Common myeloid progenitor, CD34-positive (primary cell): ENCODE measurements at regions not wholly inside any gene's neighbourhood (a gene's known extent, or its start where the extent isn't known, plus 50 kb on each side); places are given as distances from the start of the nearest gene placed in this dataset.
"Not testable (repeated sequence)": the region's sequence is repeated elsewhere in the genome, so short reads cannot be mapped to it uniquely, and the experiment has no call there.

Experiments
- CTCF ChIA-PET: fragments of 350-600 bp; sonication (Branson Sonifier 250); formaldehyde crosslinking; loops from one replicate; lab custom pipeline; 2021; ENCODE audit warnings: antibody characterized with exemption; lab: Charles Lee
- POLR2A ChIA-PET: fragments of 350-600 bp; sonication (Branson Sonifier 250); formaldehyde crosslinking; loops from one replicate; lab custom pipeline; 2021; ENCODE audit warnings: antibody characterized with exemption; lab: Charles Lee
- DNase-seq, 3 donors: peaks; one replicate each; pipeline versions ENCODE4 v3.0.0 to v3.0.0-alpha.2; 2013
- H3K27ac ChIP-seq, 2 experiments: 1 replicate in 1 of 2; 2 replicates in 1 of 2; pipeline ENCODE4 v1.7.0; 2013; ENCODE audit warnings: inconsistent platforms in 2 of 2, low read length in 2 of 2, mild to moderate bottlenecking in 2 of 2, low read depth in 1 of 2, moderate library complexity in 1 of 2; ENCODE audit not compliant: severe bottlenecking in 2 of 2, insufficient read depth in 1 of 2, poor library complexity in 1 of 2
- H3K27me3 ChIP-seq, 5 experiments: replicated peaks in 2 of 5; 1 replicate in 3 of 5; 2 replicates in 2 of 5; pipeline versions ENCODE4 v1.6.1 to v1.7.0; 2013; ENCODE audit warnings: low read length in 4 of 5, mild to moderate bottlenecking in 2 of 5, moderate library complexity in 2 of 5, inconsistent platforms in 1 of 5; ENCODE audit not compliant: insufficient read depth in 5 of 5, control insufficient read depth in 4 of 5
- H3K36me3 ChIP-seq, 4 experiments: 1 replicate in 2 of 4; 2 replicates in 2 of 4; pipeline versions ENCODE4 v1.6.1 to v1.7.0; 2013; ENCODE audit warnings: low read length in 3 of 4, control low read depth in 1 of 4, mild to moderate bottlenecking in 1 of 4; ENCODE audit not compliant: control insufficient read depth in 4 of 4, insufficient read depth in 4 of 4
- H3K4me1 ChIP-seq, 4 experiments: 1 replicate in 3 of 4; 2 replicates in 1 of 4; pipeline versions ENCODE4 v1.6.1 to v1.7.1; 2013; ENCODE audit warnings: low read length in 3 of 4, mild to moderate bottlenecking in 3 of 4, control low read depth in 1 of 4, inconsistent platforms in 1 of 4, moderate library complexity in 1 of 4; ENCODE audit not compliant: control insufficient read depth in 4 of 4, insufficient read depth in 4 of 4; ENCODE audit errors: control extremely low read depth in 1 of 4
- H3K4me3 ChIP-seq, 7 experiments: 1 replicate in 4 of 7; 2 replicates in 3 of 7; pipeline versions ENCODE4 v1.5.1 to v1.7.0; 2013; ENCODE audit warnings: mild to moderate bottlenecking in 7 of 7, low read length in 6 of 7, moderate library complexity in 6 of 7, inconsistent platforms in 2 of 7, low read depth in 2 of 7, control low read depth in 1 of 7; ENCODE audit not compliant: insufficient read depth in 4 of 7, control insufficient read depth in 1 of 7; ENCODE audit errors: extremely low read depth in 1 of 7
- H3K9me3 ChIP-seq, 5 experiments: 1 replicate in 4 of 5; 2 replicates in 1 of 5; pipeline versions ENCODE4 v1.6.1 to v1.7.1; 2013; ENCODE audit warnings: low read length in 4 of 5, mild to moderate bottlenecking in 2 of 5, inconsistent platforms in 1 of 5, low read depth in 1 of 5, moderate library complexity in 1 of 5; ENCODE audit not compliant: control insufficient read depth in 4 of 5, insufficient read depth in 2 of 5; ENCODE audit errors: control extremely low read depth in 1 of 5
- WGBS: methylation state at CpG from one replicate; pipeline ENCODE4 v1.1.5; 2013; ENCODE audit not compliant: insufficient coverage; 5-methylcytosine and 5-hydroxymethylcytosine counted together

DNA sequence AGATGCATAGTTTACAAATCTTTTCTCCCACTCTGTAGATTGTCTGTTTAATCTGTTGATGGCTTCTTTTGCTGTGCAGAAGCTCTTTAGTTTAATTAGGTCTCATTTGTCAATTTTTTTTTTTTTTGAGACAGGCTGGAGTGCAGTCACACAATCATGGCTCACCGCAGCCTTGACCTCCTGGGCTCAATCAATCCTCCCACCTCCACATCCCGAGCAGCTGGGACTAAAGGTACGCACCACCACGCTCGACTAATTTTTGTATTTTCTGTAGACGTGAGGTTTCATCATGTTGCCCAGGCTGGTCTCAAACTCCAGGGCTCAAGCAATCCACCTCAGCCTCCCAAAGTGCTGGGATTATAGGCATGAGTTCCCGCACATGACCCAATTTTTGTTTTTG is 1655.8 kb downstream of the REEP3 start:
- H3K27me3 ChIP-seq = no peaks in the 10 kb centered on the region
- WGBS = 94% methylated on average over 7 of the region's 7 CpGs
- H3K36me3 ChIP-seq = no peaks in the 10 kb centered on the region
- DNase-seq = no peak
- H3K9me3 ChIP-seq = peaks cover 0 to 6% (median 0%) of the 10 kb centered on the region in 5 experiments
- H3K4me1 ChIP-seq = no peaks in the 10 kb centered on the region
- no peak overlapping the region for H3K4me3 ChIP-seq
- CTCF ChIA-PET = no interaction called here
- POLR2A ChIA-PET = no interaction called here
- H3K27ac ChIP-seq = no peak overlapping the region

DNA sequence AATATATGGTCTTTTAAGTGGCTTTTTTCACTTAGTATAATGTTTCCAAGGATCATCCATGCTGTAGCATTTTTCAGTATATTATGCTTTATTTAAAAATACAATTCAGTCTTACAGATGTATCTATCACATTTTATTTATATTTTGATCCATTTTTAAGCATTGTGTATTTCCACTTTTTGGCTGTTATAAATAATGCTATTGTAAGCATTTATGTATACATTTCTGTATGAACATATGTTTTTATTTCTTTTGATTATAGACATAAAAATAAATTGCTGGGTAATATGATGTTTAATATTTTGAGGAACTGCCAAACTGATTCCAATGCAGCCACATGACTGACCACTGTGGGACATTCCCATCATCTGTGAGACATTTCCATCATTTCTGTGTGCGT is 1662.0 kb downstream of the REEP3 start:
- WGBS = no CpG with 5 or more reads among the region's 1 CpG
- Histone ChIP-seq H3K27me3 (no peaks in the 10 kb centered on the region), H3K9me3 (peaks cover 0 to 6% (median 0%) of the 10 kb centered on the region in 5 experiments), H3K36me3 (no peaks in the 10 kb centered on the region), H3K27ac (no peak overlapping the region), H3K4me1 (no peaks in the 10 kb centered on the region), H3K4me3 (no peak overlapping the region)
- ChIA-PET CTCF (no interaction called here), POLR2A (no interaction called here)
- DNase-seq = no peak

DNA sequence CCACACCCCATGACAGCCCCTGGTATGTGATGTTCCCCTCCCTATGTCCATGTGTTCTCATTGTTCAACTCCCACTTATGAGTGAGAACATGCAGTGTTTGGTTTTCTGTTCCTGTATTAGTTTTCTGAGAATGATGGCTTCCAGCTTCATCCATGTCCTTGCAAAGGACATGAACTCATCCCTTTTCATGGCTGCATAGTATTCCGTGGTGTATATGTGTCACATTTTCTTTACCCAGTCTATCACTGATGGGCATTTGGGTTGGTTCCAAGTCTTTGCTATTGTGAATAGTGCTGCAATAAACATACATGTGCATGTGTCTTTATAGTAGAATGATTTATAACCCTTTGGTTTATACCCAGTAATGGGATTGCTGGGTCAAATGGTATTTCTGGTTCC is 1665.5 kb downstream of the REEP3 start:
- H3K36me3 ChIP-seq, H3K27ac ChIP-seq, CTCF ChIA-PET, H3K4me1 ChIP-seq, DNase-seq, H3K27me3 ChIP-seq, POLR2A ChIA-PET, H3K4me3 ChIP-seq, H3K9me3 ChIP-seq: not testable (repeated sequence)
- WGBS = no CpG with 5 or more reads among the region's 1 CpG

DNA sequence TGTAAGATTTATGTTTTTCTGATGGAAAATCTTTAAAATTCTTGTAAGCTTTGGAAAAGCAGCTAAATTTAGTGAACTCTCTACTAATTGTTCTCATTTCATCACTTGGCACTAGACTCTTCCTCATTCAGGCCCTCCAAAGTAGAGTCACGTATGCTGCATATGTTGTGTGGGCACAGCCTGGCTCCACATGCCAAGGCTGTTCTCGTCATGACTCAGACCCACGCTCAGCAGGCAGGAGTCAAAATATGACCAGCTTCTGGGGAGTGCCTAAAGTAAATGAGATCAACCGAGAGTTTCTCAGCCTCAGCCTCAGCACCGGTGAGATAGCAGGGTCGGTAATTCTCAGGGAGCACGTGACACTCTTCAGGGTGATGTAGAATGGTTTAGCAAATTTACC is 1672.9 kb downstream of the REEP3 start:
- ChIA-PET CTCF (no interaction called here), POLR2A (no interaction called here)
- no peak for DNase-seq
- Histone ChIP-seq H3K9me3 (no peaks in the 10 kb centered on the region), H3K27ac (no peak overlapping the region), H3K27me3 (no peaks in the 10 kb centered on the region), H3K4me3 (no peak overlapping the region), H3K4me1 (no peaks in the 10 kb centered on the region), H3K36me3 (no peaks in the 10 kb centered on the region)
- 96% methylated on average over 5 of the region's 7 CpGs for WGBS

DNA sequence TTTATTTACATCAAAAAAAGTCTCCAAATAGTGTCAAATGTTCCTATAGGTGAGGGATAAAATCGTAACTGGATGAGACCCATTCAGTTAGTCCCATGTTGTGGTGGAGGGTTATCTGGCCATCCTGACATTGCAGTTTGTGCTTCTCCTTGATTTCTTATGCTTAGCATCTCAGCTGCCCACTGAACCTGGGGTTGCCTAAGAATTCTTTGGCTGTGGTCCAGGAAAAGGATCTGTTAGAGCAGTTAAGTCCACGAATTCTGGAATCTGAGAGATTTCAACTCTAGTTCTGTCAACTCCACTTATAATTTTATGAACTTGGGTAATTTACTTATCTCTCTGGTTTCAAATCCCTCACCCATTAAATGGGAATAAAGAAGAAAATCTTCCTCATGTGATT is 1673.4 kb downstream of the REEP3 start:
- ChIA-PET CTCF (no interaction called here), POLR2A (no interaction called here)
- Histone ChIP-seq H3K4me3 (no peak overlapping the region), H3K4me1 (no peaks in the 10 kb centered on the region), H3K27ac (no peak overlapping the region), H3K36me3 (no peaks in the 10 kb centered on the region), H3K9me3 (no peaks in the 10 kb centered on the region), H3K27me3 (no peaks in the 10 kb centered on the region)
- no CpG with 5 or more reads among the region's 2 CpGs for WGBS
- no peak for DNase-seq

DNA sequence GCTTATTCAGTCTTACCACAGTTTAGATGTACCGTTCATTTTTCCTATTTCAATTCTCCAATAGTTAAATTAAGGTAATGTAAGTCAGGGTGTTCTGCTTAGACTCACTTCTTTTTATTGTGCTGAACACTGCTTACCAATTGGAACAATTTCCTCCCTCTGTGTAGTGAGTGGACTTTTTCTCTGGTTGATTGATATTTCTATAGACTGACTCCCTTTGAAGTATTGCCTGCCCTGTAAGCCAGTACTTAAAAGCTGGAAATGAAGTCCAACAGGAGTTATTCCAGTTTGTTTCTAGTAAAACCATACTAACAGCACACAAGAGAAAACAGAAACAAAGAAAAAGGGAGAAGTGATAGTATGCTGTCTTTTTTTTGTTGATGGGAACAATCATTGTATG is 1674.9 kb downstream of the REEP3 start:
- no peaks in the 10 kb centered on the region for H3K27me3 ChIP-seq
- CTCF ChIA-PET = no interaction called here

DNA sequence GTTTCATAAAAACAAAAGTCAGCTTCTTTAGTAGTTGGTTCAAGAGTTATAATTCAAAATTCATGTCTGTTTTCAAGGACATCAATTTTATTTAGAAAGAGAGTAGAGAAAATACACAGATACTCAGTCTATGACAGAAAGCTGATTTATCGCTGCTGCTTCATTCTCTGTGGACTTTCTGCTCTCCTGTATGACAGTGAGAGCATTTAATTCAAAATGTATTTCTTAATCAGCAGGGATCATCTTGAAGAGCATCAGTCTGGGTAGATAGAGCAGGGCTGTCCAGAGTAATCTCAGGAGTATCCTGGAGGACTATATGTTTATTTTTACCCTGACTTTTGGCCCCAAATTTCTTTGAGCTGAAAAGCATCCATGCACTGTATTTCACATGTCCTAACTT is 1676.7 kb downstream of the REEP3 start:
- no peaks in the 10 kb centered on the region for H3K27me3 ChIP-seq
- no peak overlapping the region for H3K27ac ChIP-seq
- POLR2A ChIA-PET = no interaction called here
- H3K36me3 ChIP-seq = no peaks in the 10 kb centered on the region
- CTCF ChIA-PET = no interaction called here
- no peak overlapping the region for H3K4me3 ChIP-seq
- H3K9me3 ChIP-seq = no peaks in the 10 kb centered on the region
- WGBS = 100% methylated on average over 1 of the region's 1 CpG
- no peak for DNase-seq
- no peaks in the 10 kb centered on the region for H3K4me1 ChIP-seq

More for the DNA sequence above, 1674.9 kb downstream of the REEP3 start:
- Histone ChIP-seq H3K36me3 (no peaks in the 10 kb centered on the region), H3K4me1 (no peaks in the 10 kb centered on the region), H3K27ac (no peak overlapping the region), H3K9me3 (no peaks in the 10 kb centered on the region), H3K4me3 (no peak overlapping the region)
- no CpG with 5 or more reads among the region's 1 CpG for WGBS
- no peak for DNase-seq
- POLR2A ChIA-PET = no interaction called here
